Adrenal gland (tissue), 5 donors: ENCODE measurements at regions not wholly inside any gene's neighbourhood (a gene's known extent, or its start where the extent isn't known, plus 50 kb on each side); places are given as distances from the start of the nearest gene placed in this dataset.

Experiments used
- CTCF ChIP-seq, 6 experiments: fragments of 450-650 bp in 4 of 6; fragments of 200-600 bp in 2 of 6; sonication (generic) in 1 of 6; IDR thresholded peaks; 1 replicate in 5 of 6; 2 replicates in 1 of 6; pipeline versions ENCODE4 v1.5.1 to v1.8.0; 2016 to 2021; ENCODE audit warnings: antibody characterized with exemption in 6 of 6, mild to moderate bottlenecking in 2 of 6, moderate library complexity in 1 of 6
- POLR2A ChIP-seq, 2 donors: fragments of 450-650 bp; IDR thresholded peaks; one replicate each; pipeline ENCODE4 v1.6.1; 2017; ENCODE audit warnings: antibody characterized with exemption in 2 of 2, mild to moderate bottlenecking in 2 of 2, moderate library complexity in 1 of 2
- donor health status: DM: no; HTN: no; CAD: no.

DNA sequence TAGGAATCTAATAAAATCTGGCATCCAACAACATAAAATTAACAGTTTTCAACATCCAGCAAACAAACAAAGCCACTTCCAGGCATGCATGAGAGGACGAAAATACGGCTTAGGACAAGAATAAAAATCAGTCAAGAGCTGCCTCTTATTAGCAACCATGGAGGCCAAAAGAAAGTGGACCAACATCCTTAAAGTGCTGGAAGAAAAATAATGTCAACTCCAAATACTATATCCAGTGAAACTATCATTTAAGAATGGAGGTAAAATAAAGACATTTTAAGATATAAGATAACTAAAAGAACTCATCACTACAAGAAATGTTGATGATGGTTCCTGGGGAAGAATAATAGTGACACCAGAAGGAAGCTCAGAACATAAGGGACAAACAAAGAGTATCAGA, 224.0 kb upstream of the IRX4 start:
- TF ChIP-seq CTCF (IDR thresholded peaks at IDR 0.05) (no peak), POLR2A (IDR thresholded peaks at IDR 0.05) (no peak)
